Liver (tissue), 8 donors: ENCODE measurements at regions not wholly inside any gene's neighbourhood (a gene's known extent, or its start where the extent isn't known, plus 50 kb on each side); places are given as distances from the start of the nearest gene placed in this dataset.

Experiments used
- DNase-seq: peaks from one replicate; pipeline ENCODE4 v3.0.0-alpha.2; 2017; ENCODE audit warnings: low spot score
- H3K27ac ChIP-seq, 2 donors: one replicate each; pipeline ENCODE4 v1.7.0; 2013; ENCODE audit warnings: inconsistent platforms in 2 of 2, low read length in 2 of 2, control low read depth in 1 of 2, low read depth in 1 of 2, mild to moderate bottlenecking in 1 of 2
- H3K27me3 ChIP-seq, 4 donors: one replicate each; pipeline versions ENCODE4 v1.6.1 to v1.7.0; 2013; ENCODE audit warnings: low read length in 3 of 4, inconsistent platforms in 1 of 4, mild to moderate bottlenecking in 1 of 4, moderate library complexity in 1 of 4; ENCODE audit not compliant: control insufficient read depth in 4 of 4, insufficient read depth in 4 of 4
- H3K36me3 ChIP-seq, 4 donors: one replicate each; pipeline versions ENCODE4 v1.6.1 to v1.7.0; 2013; ENCODE audit warnings: low read length in 3 of 4, mild to moderate bottlenecking in 3 of 4, low read depth in 1 of 4, moderate library complexity in 1 of 4; ENCODE audit not compliant: control insufficient read depth in 4 of 4, insufficient read depth in 3 of 4
- H3K4me1 ChIP-seq, 4 donors: one replicate each; pipeline versions ENCODE4 v1.6.1 to v1.7.0; 2013; ENCODE audit warnings: low read length in 3 of 4, mild to moderate bottlenecking in 3 of 4, moderate library complexity in 1 of 4; ENCODE audit not compliant: control insufficient read depth in 4 of 4, insufficient read depth in 4 of 4
- H3K4me3 ChIP-seq, 3 donors: one replicate each; pipeline versions ENCODE4 v1.6.1 to v1.7.0; 2013; ENCODE audit warnings: low read length in 3 of 3, control low read depth in 1 of 3, low read depth in 1 of 3, mild to moderate bottlenecking in 1 of 3
- H3K9ac ChIP-seq, 2 donors: one replicate each; pipeline ENCODE4 v1.7.0; 2013; ENCODE audit warnings: low read length in 2 of 2, mild to moderate bottlenecking in 2 of 2, moderate library complexity in 2 of 2, control low read depth in 1 of 2, low read depth in 1 of 2
- H3K9me3 ChIP-seq, 4 donors: one replicate each; pipeline versions ENCODE4 v1.6.1 to v1.7.0; 2013; ENCODE audit warnings: low read length in 3 of 4; ENCODE audit not compliant: control insufficient read depth in 4 of 4
- ATF3 ChIP-seq: IDR thresholded peaks from 2 replicates; pipeline ENCODE4 v1.6.1; 2016; ENCODE audit warnings: antibody characterized with exemption
- CTCF ChIP-seq: fragments of 150-350 bp; IDR thresholded peaks from 2 replicates; pipeline ENCODE4 v1.5.1; 2017; ENCODE audit warnings: improper control_type of control experiment, low read depth, low read length; ENCODE audit not compliant: missing input control
- EGR1 ChIP-seq, 2 donors: IDR thresholded peaks; 2 replicates each; pipeline ENCODE4 v1.6.1; 2016 to 2018; ENCODE audit warnings: antibody characterized with exemption in 2 of 2, low read depth in 2 of 2
- FOXA1 ChIP-seq: IDR thresholded peaks from 2 replicates; pipeline ENCODE4 v1.6.1; 2016; ENCODE audit warnings: antibody characterized with exemption
- FOXA2 ChIP-seq: IDR thresholded peaks from 2 replicates; pipeline ENCODE4 v1.6.1; 2016; ENCODE audit warnings: antibody characterized with exemption
- GABPA ChIP-seq, 2 donors: IDR thresholded peaks in 1 of 2; conservative IDR thresholded peaks in 1 of 2; 2 replicates each; pipeline ENCODE4 v1.6.1; 2016; ENCODE audit warnings: antibody characterized with exemption in 2 of 2, mild to moderate bottlenecking in 1 of 2, moderate library complexity in 1 of 2
- HNF4A ChIP-seq, 2 donors: conservative IDR thresholded peaks; 2 replicates each; pipeline ENCODE4 v1.6.1; 2016; ENCODE audit warnings: antibody characterized with exemption in 2 of 2, mild to moderate bottlenecking in 2 of 2
- HNF4G ChIP-seq: IDR thresholded peaks from 2 replicates; pipeline ENCODE4 v1.6.1; 2016; ENCODE audit warnings: antibody characterized with exemption
- JUND ChIP-seq, 2 donors: IDR thresholded peaks; 2 replicates each; pipeline ENCODE4 v1.6.1; 2016; ENCODE audit warnings: antibody characterized with exemption in 2 of 2
- MAX ChIP-seq: IDR thresholded peaks from 2 replicates; pipeline ENCODE4 v1.6.1; 2016; ENCODE audit warnings: antibody characterized with exemption
- NR2F2 ChIP-seq: IDR thresholded peaks from 2 replicates; pipeline ENCODE4 v1.6.1; 2016; ENCODE audit warnings: antibody characterized with exemption
- RAD21 ChIP-seq, 2 donors: IDR thresholded peaks; 2 replicates each; pipeline ENCODE4 v1.6.1; 2016; ENCODE audit warnings: antibody characterized with exemption in 2 of 2, mild to moderate bottlenecking in 2 of 2
- REST ChIP-seq: IDR thresholded peaks from 2 replicates; pipeline ENCODE4 v1.6.1; 2016; ENCODE audit warnings: antibody characterized with exemption, mild to moderate bottlenecking
- RXRA ChIP-seq, 2 donors: IDR thresholded peaks; 2 replicates each; pipeline ENCODE4 v1.6.1; 2017 to 2018; ENCODE audit warnings: antibody characterized with exemption in 2 of 2, mild to moderate bottlenecking in 1 of 2
- SP1 ChIP-seq: IDR thresholded peaks from 2 replicates; pipeline ENCODE4 v1.6.1; 2018; ENCODE audit warnings: antibody characterized with exemption, mild to moderate bottlenecking
- TAF1 ChIP-seq: conservative IDR thresholded peaks from 2 replicates; pipeline ENCODE4 v1.6.1; 2016; ENCODE audit warnings: antibody characterized with exemption, mild to moderate bottlenecking
- YY1 ChIP-seq: IDR thresholded peaks from 2 replicates; pipeline ENCODE4 v1.6.1; 2016; ENCODE audit warnings: antibody characterized with exemption, mild to moderate bottlenecking
- ZBTB33 ChIP-seq: IDR thresholded peaks from 2 replicates; pipeline ENCODE4 v1.6.1; 2016; ENCODE audit warnings: antibody characterized with exemption
- WGBS: extraction: QIAGEN DNeasy Blood & Tissue Kit; methylation state at CpG from one replicate; pipeline ENCODE4 v1.1.7; 2013; 5-methylcytosine and 5-hydroxymethylcytosine counted together
- donor health status: healthy.
- donor health status: healthy.
- donor health status: healthy.
- donor health status: healthy.
- donor health status: healthy.

GRCh38 chr20:50309280-50309763, 118.7 kb downstream of the CEBPB start:
- Histone ChIP-seq H3K9ac (peak overlapping the region; percentile 52 to 65), H3K9me3 (no peaks in the 10 kb centered on the region), H3K27ac (peak overlapping the region; percentile 98 to 99), H3K27me3 (no peaks in the 10 kb centered on the region), H3K4me3 (no peak overlapping the region), H3K36me3 (no peaks in the 10 kb centered on the region), H3K4me1 (peaks cover 19 to 64% (median 38%) of the 10 kb centered on the region in 4 donors)
- WGBS, result 45% methylated on average over 11 of the region's 11 CpGs
- no peak for TF ChIP-seq RAD21 (IDR thresholded peaks at IDR 0.05)
- no peak for TF ChIP-seq GABPA (IDR thresholded peaks at IDR 0.05 in 1 of 2, conservative IDR thresholded peaks at IDR 0.05 in 1 of 2)
- TF ChIP-seq MAX, result no peak
- TF ChIP-seq NR2F2, result no peak
- no peak for TF ChIP-seq RXRA (IDR thresholded peaks at IDR 0.05)
- no peak for TF ChIP-seq TAF1
- no peak for TF ChIP-seq REST
- no peak for TF ChIP-seq ATF3
- no peak for TF ChIP-seq HNF4A (conservative IDR thresholded peaks at IDR 0.05)
- TF ChIP-seq SP1, result no peak
- TF ChIP-seq JUND (IDR thresholded peaks at IDR 0.05), result no peak
- TF ChIP-seq CTCF, result no peak
- no peak for TF ChIP-seq FOXA2
- TF ChIP-seq EGR1 (IDR thresholded peaks at IDR 0.05; ENCODE audit: low read depth in 2 of 2), result no peak
- no peak for TF ChIP-seq FOXA1
- TF ChIP-seq HNF4G, result no peak
- TF ChIP-seq ZBTB33, result no peak
- TF ChIP-seq YY1, result no peak
- DNase-seq, result no peak
